SU-DHL-6 (cell line): ENCODE measurements at regions not wholly inside any gene's neighbourhood (a gene's known extent, or its start where the extent isn't known, plus 50 kb on each side); places are given as distances from the start of the nearest gene placed in this dataset.

Experiments
- CTCF ChIP-seq: fragments of 200-600 bp; sonication (generic); IDR thresholded peaks from one replicate; pipeline ENCODE4 v1.5.1; 2017; ENCODE audit warnings: antibody characterized with exemption, mild to moderate bottlenecking, low read length, moderate library complexity; ENCODE audit not compliant: insufficient read depth, poor library complexity, severe bottlenecking
- EZH2phosphoT487 ChIP-seq: fragments of 200-600 bp; sonication (generic), shearing (Covaris generic); conservative IDR thresholded peaks from 2 replicates; pipeline ENCODE4 v1.6.1; 2018; ENCODE audit warnings: mild to moderate bottlenecking, antibody characterized with exemption, low read length, moderate library complexity, mixed read lengths

DNA sequence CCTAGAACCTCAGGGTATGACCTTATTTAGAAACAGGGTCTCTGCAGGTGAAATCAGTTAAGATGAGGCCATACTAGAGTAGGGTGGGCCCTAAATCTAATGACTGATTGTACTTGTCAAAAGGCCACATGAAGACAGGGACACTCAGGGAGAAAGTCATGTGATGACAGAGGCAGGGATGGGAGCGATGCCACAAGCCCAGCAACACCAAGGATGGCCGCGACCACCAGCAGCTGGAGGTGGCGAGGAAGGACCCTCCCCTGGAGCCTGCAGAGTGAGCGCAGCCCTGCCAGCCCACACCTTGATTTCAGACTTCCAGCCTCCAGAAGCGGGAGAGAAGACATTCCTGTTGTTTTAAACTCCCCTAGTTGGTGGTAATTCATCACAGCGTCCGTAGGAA is 199.9 kb downstream of the PHETA1 start:
- no peak for TF ChIP-seq CTCF
- no peak for TF ChIP-seq EZH2phosphoT487
